OCI-LY7 (cell line): ENCODE measurements at regions not wholly inside any gene's neighbourhood (a gene's known extent, or its start where the extent isn't known, plus 50 kb on each side); places are given as distances from the start of the nearest gene placed in this dataset.
"Not testable (repeated sequence)": the region's sequence is repeated elsewhere in the genome, so short reads cannot be mapped to it uniquely, and the experiment has no call there.

Source experiments
- CTCF ChIP-seq: fragments of 200-600 bp; sonication (generic); conservative IDR thresholded peaks from 2 replicates; pipeline ENCODE4 v1.5.1; 2014; ENCODE audit warnings: mild to moderate bottlenecking, antibody characterized with exemption, low read length, moderate library complexity, mixed read lengths
- EZH2phosphoT487 ChIP-seq: fragments of 200-600 bp; sonication (generic); IDR thresholded peaks from 2 replicates; pipeline ENCODE4 v1.6.1; 2018; ENCODE audit warnings: low read depth, borderline replicate concordance, mild to moderate bottlenecking, mixed run types, antibody characterized with exemption, low read length, moderate library complexity, mixed read lengths

DNA sequence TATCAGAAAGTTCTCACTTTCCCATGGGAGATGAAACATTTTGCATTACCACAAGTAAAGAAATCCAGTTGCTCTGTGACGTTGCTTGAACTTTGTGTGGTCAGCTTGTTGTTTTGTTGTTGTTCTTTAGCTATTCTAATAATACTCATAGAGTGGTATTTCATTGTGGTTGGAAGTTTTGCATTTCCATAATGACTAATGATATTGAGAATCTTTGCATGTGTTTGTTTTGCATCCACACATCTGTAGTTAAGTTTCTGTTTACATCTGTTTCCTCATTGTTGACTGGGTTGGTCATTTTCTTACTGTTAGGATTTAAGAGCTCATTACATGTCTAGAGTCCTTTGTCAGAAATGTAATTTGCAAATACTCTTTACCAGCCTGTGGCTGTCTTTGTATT lies 133.2 kb upstream of the LRRC61 start:
- TF ChIP-seq CTCF, EZH2phosphoT487: not testable (repeated sequence)
